ENCODE measurements at regions not wholly inside any gene's neighbourhood (a gene's known extent, or its start where the extent isn't known, plus 50 kb on each side); places are given as distances from the start of the nearest gene placed in this dataset.

- no peak for DNase-seq (ENCODE audit: low spot score)
- 80% methylated on average over 7 of the region's 7 CpGs for WGBS
Measured at GRCh38 chr6:90982581-90982980, 395.7 kb upstream of the MAP3K7 start.

GRCh38 chr6:90982051-90982450 lies 395.2 kb upstream of the MAP3K7 start:
- Histone ChIP-seq H3K4me3 (ENCODE audit: low read depth in 1 of 3, low read length in 3 of 3) (no peak overlapping the region), H3K9ac (ENCODE audit: low read depth in 1 of 2, low read length in 2 of 2) (no peak overlapping the region), H3K36me3 (ENCODE audit: control insufficient read depth in 4 of 4, insufficient read depth in 3 of 4, low read depth in 1 of 4, low read length in 3 of 4) (no peaks in the 10 kb centered on the region), H3K27ac (ENCODE audit: low read depth in 1 of 2, low read length in 2 of 2) (no peak overlapping the region), H3K27me3 (ENCODE audit: control insufficient read depth in 4 of 4, insufficient read depth in 4 of 4, low read length in 3 of 4) (no peaks in the 10 kb centered on the region), H3K4me1 (ENCODE audit: control insufficient read depth in 4 of 4, insufficient read depth in 4 of 4, low read length in 3 of 4) (no peaks in the 10 kb centered on the region), H3K9me3 (ENCODE audit: control insufficient read depth in 4 of 4, low read length in 3 of 4) (no peaks in the 10 kb centered on the region)
- WGBS: 83% methylated on average over 3 of the region's 3 CpGs
- no peak for DNase-seq (ENCODE audit: low spot score)
- no peak for TF ChIP-seq EGR1 (IDR thresholded peaks at IDR 0.05; ENCODE audit: low read depth in 2 of 2)
- TF ChIP-seq MAX (IDR thresholded peaks at IDR 0.05): no peak
- no peak for TF ChIP-seq FOXA2 (IDR thresholded peaks at IDR 0.05)
- no peak for TF ChIP-seq HNF4G (IDR thresholded peaks at IDR 0.05)
- TF ChIP-seq SP1 (IDR thresholded peaks at IDR 0.05): no peak
- TF ChIP-seq HNF4A (conservative IDR thresholded peaks at IDR 0.05): no peak
- TF ChIP-seq YY1 (IDR thresholded peaks at IDR 0.05): no peak
- no peak for TF ChIP-seq ATF3 (IDR thresholded peaks at IDR 0.05)
- no peak for TF ChIP-seq GABPA (IDR thresholded peaks at IDR 0.05 in 1 of 2, conservative IDR thresholded peaks at IDR 0.05 in 1 of 2)
- no peak for TF ChIP-seq FOXA1 (IDR thresholded peaks at IDR 0.05)
- no peak for TF ChIP-seq TAF1 (conservative IDR thresholded peaks at IDR 0.05)
- no peak for TF ChIP-seq JUND (IDR thresholded peaks at IDR 0.05)
- TF ChIP-seq RAD21 (IDR thresholded peaks at IDR 0.05): no peak
- no peak for TF ChIP-seq ZBTB33 (IDR thresholded peaks at IDR 0.05)
- no peak for TF ChIP-seq CTCF (IDR thresholded peaks at IDR 0.05; ENCODE audit: low read depth, low read length, missing input control)
- TF ChIP-seq NR2F2 (IDR thresholded peaks at IDR 0.05): no peak
- no peak for TF ChIP-seq REST (IDR thresholded peaks at IDR 0.05)
- TF ChIP-seq RXRA (IDR thresholded peaks at IDR 0.05): no peak

More at GRCh38 chr6:90982581-90982980, 395.7 kb upstream of the MAP3K7 start:
- Histone ChIP-seq H3K4me1 (ENCODE audit: control insufficient read depth in 4 of 4, insufficient read depth in 4 of 4, low read length in 3 of 4) (no peaks in the 10 kb centered on the region), H3K36me3 (ENCODE audit: control insufficient read depth in 4 of 4, insufficient read depth in 3 of 4, low read depth in 1 of 4, low read length in 3 of 4) (no peaks in the 10 kb centered on the region), H3K27me3 (ENCODE audit: control insufficient read depth in 4 of 4, insufficient read depth in 4 of 4, low read length in 3 of 4) (no peaks in the 10 kb centered on the region), H3K9ac (ENCODE audit: low read depth in 1 of 2, low read length in 2 of 2) (no peak overlapping the region), H3K9me3 (ENCODE audit: control insufficient read depth in 4 of 4, low read length in 3 of 4) (no peaks in the 10 kb centered on the region), H3K4me3 (ENCODE audit: low read depth in 1 of 3, low read length in 3 of 3) (no peak overlapping the region), H3K27ac (ENCODE audit: low read depth in 1 of 2, low read length in 2 of 2) (no peak overlapping the region)
- TF ChIP-seq CTCF (IDR thresholded peaks at IDR 0.05; ENCODE audit: low read depth, low read length, missing input control) (no peak), FOXA2 (IDR thresholded peaks at IDR 0.05) (no peak), YY1 (IDR thresholded peaks at IDR 0.05) (no peak), MAX (IDR thresholded peaks at IDR 0.05) (no peak), JUND (IDR thresholded peaks at IDR 0.05) (no peak), RXRA (IDR thresholded peaks at IDR 0.05) (no peak), GABPA (IDR thresholded peaks at IDR 0.05 in 1 of 2, conservative IDR thresholded peaks at IDR 0.05 in 1 of 2) (no peak), TAF1 (conservative IDR thresholded peaks at IDR 0.05) (no peak), HNF4G (IDR thresholded peaks at IDR 0.05) (no peak)

Data from liver (tissue), 8 donors.